NCI-H2029 (cell line): ENCODE measurements at regions not wholly inside any gene's neighbourhood (a gene's known extent, or its start where the extent isn't known, plus 50 kb on each side); places are given as distances from the start of the nearest gene placed in this dataset.
"Not testable (repeated sequence)": the region's sequence is repeated elsewhere in the genome, so short reads cannot be mapped to it uniquely, and the experiment has no call there.

Experiments
- DNase-seq: peaks from one replicate; lab custom pipeline; 2025; lab: John Stamatoyannopoulos, UW

GRCh38 chr5:2892466-2893000, 141.1 kb upstream of the IRX2 start:
- no peak for DNase-seq

- no peak for DNase-seq
Measured at GRCh38 chr5:2891781-2892180, 140.3 kb upstream of the IRX2 start.

- DNase-seq, result no peak
Measured at GRCh38 chr5:2890011-2890410, 138.5 kb upstream of the IRX2 start.

- no peak for DNase-seq
Measured at GRCh38 chr5:2888520-2889060, 137.1 kb upstream of the IRX2 start.

- no peak for DNase-seq
Measured at GRCh38 chr5:2887481-2888348, 136.2 kb upstream of the IRX2 start.

- DNase-seq, result no peak
Measured at GRCh38 chr5:2886531-2886930, 135.1 kb upstream of the IRX2 start.

GRCh38 chr5:2883771-2884170, 132.3 kb upstream of the IRX2 start:
- no peak for DNase-seq

- DNase-seq, result no peak
Measured at GRCh38 chr5:2879701-2880100, 128.2 kb upstream of the IRX2 start.

- no peak for DNase-seq
Measured at GRCh38 chr5:2877522-2877921, 126.0 kb upstream of the IRX2 start.

- no peak for DNase-seq
Measured at GRCh38 chr5:2876183-2876582, 124.7 kb upstream of the IRX2 start.

GRCh38 chr5:2874099-2874498, 122.6 kb upstream of the IRX2 start:
- DNase-seq, result no peak

- DNase-seq, result no peak
Measured at GRCh38 chr5:2872676-2873075, 121.2 kb upstream of the IRX2 start.

- no peak for DNase-seq
Measured at GRCh38 chr5:2871282-2871681, 119.8 kb upstream of the IRX2 start.

- no peak for DNase-seq
Measured at GRCh38 chr5:2869471-2869870, 118.0 kb upstream of the IRX2 start.

- no peak for DNase-seq
Measured at GRCh38 chr5:2867373-2867933, 116.0 kb upstream of the IRX2 start.

GRCh38 chr5:2866662-2867372, 115.3 kb upstream of the IRX2 start:
- no peak for DNase-seq

- no peak for DNase-seq
Measured at GRCh38 chr5:2865856-2866255, 114.4 kb upstream of the IRX2 start.

GRCh38 chr5:2864515-2865105, 113.1 kb upstream of the IRX2 start:
- no peak for DNase-seq

- DNase-seq, result no peak
Measured at GRCh38 chr5:2863675-2864433, 112.4 kb upstream of the IRX2 start.

- DNase-seq, result no peak
Measured at GRCh38 chr5:2863133-2863532, 111.7 kb upstream of the IRX2 start.

GRCh38 chr5:2862176-2862575, 110.7 kb upstream of the IRX2 start:
- not testable (repeated sequence) for DNase-seq
